Loucy (cell line): ENCODE measurements at regions not wholly inside any gene's neighbourhood (a gene's known extent, or its start where the extent isn't known, plus 50 kb on each side); places are given as distances from the start of the nearest gene placed in this dataset.

Experiments used
- H2AFZ ChIP-seq: fragments of 200-600 bp; sonication (generic); 2 replicates; pipeline ENCODE4 v1.6.0; 2016; ENCODE audit warnings: antibody characterized with exemption, mild to moderate bottlenecking, low read length, moderate library complexity
- H3F3A ChIP-seq: fragments of 200-600 bp; 2 replicates; pipeline ENCODE4 v1.6.0; 2016; ENCODE audit warnings: antibody characterized with exemption, low read depth, mild to moderate bottlenecking
- H3K27me3 ChIP-seq: fragments of 200-600 bp; sonication (generic); 2 replicates; pipeline ENCODE4 v1.6.1; 2014; ENCODE audit warnings: low read length, mild to moderate bottlenecking; ENCODE audit not compliant: insufficient read depth, poor library complexity, severe bottlenecking
- H3K36me3 ChIP-seq: fragments of 200-600 bp; sonication (generic); 2 replicates; pipeline ENCODE4 v1.6.1; 2016; ENCODE audit warnings: low read length; ENCODE audit not compliant: insufficient read depth
- H3K4me1 ChIP-seq: fragments of 200-600 bp; sonication (generic); 2 replicates; pipeline ENCODE4 v1.5.1; 2014; ENCODE audit warnings: low read length, mild to moderate bottlenecking; ENCODE audit not compliant: insufficient read depth, poor library complexity, severe bottlenecking
- H3K4me2 ChIP-seq: fragments of 200-600 bp; sonication (generic); 2 replicates; pipeline ENCODE4 v1.6.0; 2014; ENCODE audit warnings: antibody characterized with exemption, low read length, low read depth, mild to moderate bottlenecking; ENCODE audit not compliant: poor library complexity, severe bottlenecking
- H3K4me3 ChIP-seq: fragments of 200-600 bp; sonication (generic); 2 replicates; pipeline ENCODE4 v1.5.1; 2014; ENCODE audit warnings: low read length, mild to moderate bottlenecking, mixed read lengths; ENCODE audit not compliant: poor library complexity, severe bottlenecking
- H3K79me2 ChIP-seq: fragments of 200-600 bp; sonication (generic); 2 replicates; pipeline ENCODE4 v1.6.1; 2014; ENCODE audit warnings: low read length; ENCODE audit not compliant: insufficient read depth
- H3K9ac ChIP-seq: fragments of 200-600 bp; sonication (generic); 2 replicates; pipeline ENCODE4 v1.6.0; 2014; ENCODE audit warnings: mild to moderate bottlenecking, low read depth, low read length, moderate library complexity; ENCODE audit not compliant: poor library complexity, severe bottlenecking
- H3K9me2 ChIP-seq: fragments of 200-600 bp; sonication (generic); replicated peaks from 2 replicates; pipeline ENCODE4 v1.6.1; 2016; ENCODE audit warnings: low read depth, low read length, mixed read lengths
- H3K9me3 ChIP-seq: fragments of 200-600 bp; sonication (generic); 2 replicates; pipeline ENCODE4 v1.6.1; 2014; ENCODE audit warnings: mild to moderate bottlenecking, antibody characterized with exemption, low read length, low read depth; ENCODE audit not compliant: insufficient read depth
- H4K20me1 ChIP-seq: fragments of 200-600 bp; sonication (generic); 2 replicates; pipeline ENCODE4 v1.6.0; 2014; ENCODE audit warnings: antibody characterized with exemption, low read length, mild to moderate bottlenecking; ENCODE audit not compliant: insufficient read depth, poor library complexity, severe bottlenecking
- CTCF ChIP-seq: fragments of 200-600 bp; sonication (generic); conservative IDR thresholded peaks from 2 replicates; pipeline ENCODE4 v1.5.1; 2014; ENCODE audit warnings: mild to moderate bottlenecking, antibody characterized with exemption, low read length
- EZH2phosphoT487 ChIP-seq: fragments of 200-600 bp; IDR thresholded peaks from 2 replicates; pipeline ENCODE4 v1.6.1; 2018; ENCODE audit warnings: antibody characterized with exemption, mild to moderate bottlenecking, moderate library complexity, borderline replicate concordance

GRCh38 chr18:66103550-66103949, 352.7 kb downstream of the CDH7 start:
- no peaks in the 10 kb centered on the region for H3K4me1 ChIP-seq

GRCh38 chr18:66083078-66083477, 332.3 kb downstream of the CDH7 start:
- Histone ChIP-seq H3K9ac (no peak overlapping the region), H2AFZ (no peak overlapping the region), H3F3A (no peaks in the 10 kb centered on the region), H3K27me3 (no peaks in the 10 kb centered on the region), H3K4me3 (no peak overlapping the region), H3K9me2 (no peaks in the 10 kb centered on the region), H3K9me3 (no peaks in the 10 kb centered on the region), H3K36me3 (no peaks in the 10 kb centered on the region), H4K20me1 (no peaks in the 10 kb centered on the region), H3K79me2 (no peaks in the 10 kb centered on the region), H3K4me1 (no peaks in the 10 kb centered on the region), H3K4me2 (no peak overlapping the region)
- TF ChIP-seq EZH2phosphoT487, result no peak
- no peak for TF ChIP-seq CTCF

More at GRCh38 chr18:66103550-66103949, 352.7 kb downstream of the CDH7 start:
- Histone ChIP-seq H3F3A (no peaks in the 10 kb centered on the region), H3K79me2 (no peaks in the 10 kb centered on the region), H3K27me3 (no peaks in the 10 kb centered on the region), H3K4me3 (no peak overlapping the region), H2AFZ (no peak overlapping the region), H3K4me2 (no peak overlapping the region), H3K9me2 (no peaks in the 10 kb centered on the region), H3K36me3 (no peaks in the 10 kb centered on the region), H3K9ac (no peak overlapping the region), H4K20me1 (no peaks in the 10 kb centered on the region), H3K9me3 (no peaks in the 10 kb centered on the region)
- TF ChIP-seq CTCF, result no peak
- TF ChIP-seq EZH2phosphoT487, result no peak

- Histone ChIP-seq H3K9me3 (no peaks in the 10 kb centered on the region), H3K9ac (no peak overlapping the region), H3K4me3 (no peak overlapping the region), H3K36me3 (no peaks in the 10 kb centered on the region), H3K4me1 (no peaks in the 10 kb centered on the region), H3K79me2 (no peaks in the 10 kb centered on the region), H3K27me3 (no peaks in the 10 kb centered on the region), H2AFZ (no peak overlapping the region), H3K4me2 (no peak overlapping the region), H3K9me2 (no peaks in the 10 kb centered on the region), H4K20me1 (no peaks in the 10 kb centered on the region), H3F3A (no peaks in the 10 kb centered on the region)
- TF ChIP-seq EZH2phosphoT487 (no peak), CTCF (no peak)
Measured at GRCh38 chr18:66078925-66079800, 328.4 kb downstream of the CDH7 start.
